ENCODE measurements at regions not wholly inside any gene's neighbourhood (a gene's known extent, or its start where the extent isn't known, plus 50 kb on each side); places are given as distances from the start of the nearest gene placed in this dataset.

DNA sequence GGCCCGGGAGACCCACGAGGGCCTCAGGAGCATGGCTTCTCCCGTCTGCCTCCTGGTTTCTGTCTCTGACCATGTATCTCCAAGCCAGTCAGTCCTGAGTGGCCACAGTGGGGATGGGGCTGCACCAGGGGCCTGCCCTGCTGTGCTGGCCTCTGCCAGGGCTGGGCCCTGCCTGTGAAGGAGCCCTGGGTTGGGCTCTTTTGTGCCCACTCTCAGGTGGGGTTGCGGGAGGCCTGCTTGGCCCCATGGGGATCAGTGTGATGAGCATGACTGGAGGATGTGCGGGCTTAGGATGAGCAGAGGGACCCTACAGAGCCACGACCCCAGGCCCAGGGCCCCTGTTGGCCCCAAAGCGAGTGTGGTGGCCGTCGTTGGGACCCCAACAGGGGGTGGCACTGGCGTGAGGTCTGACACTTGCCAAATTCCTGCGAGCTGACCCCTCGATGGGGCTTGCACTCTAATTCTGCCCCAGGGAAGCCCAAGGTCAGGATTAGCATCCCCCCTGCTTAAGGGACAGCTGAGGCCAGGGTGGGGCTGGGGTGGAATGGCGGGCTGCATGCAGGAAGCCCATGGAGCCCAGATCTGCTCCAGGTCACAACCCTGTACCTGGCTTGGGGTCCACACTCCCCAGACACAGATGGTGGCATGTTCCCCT lies 90.0 kb upstream of the BHLHE23 start:
- intact Hi-C loops (cut with DNase I, micrococcal nuclease), result no loop called here
- Histone ChIP-seq H3K4me1 (ENCODE audit: low read depth) (no peaks in the 10 kb centered on the region), H3K36me3 (ENCODE audit: low read depth) (no peaks in the 10 kb centered on the region), H3K4me3 (no peak overlapping the region), H3K9me3 (no peaks in the 10 kb centered on the region)
- peak in 2 of 3 donors; percentile 9 to 35 for DNase-seq
- TF ChIP-seq, protein P1, sequence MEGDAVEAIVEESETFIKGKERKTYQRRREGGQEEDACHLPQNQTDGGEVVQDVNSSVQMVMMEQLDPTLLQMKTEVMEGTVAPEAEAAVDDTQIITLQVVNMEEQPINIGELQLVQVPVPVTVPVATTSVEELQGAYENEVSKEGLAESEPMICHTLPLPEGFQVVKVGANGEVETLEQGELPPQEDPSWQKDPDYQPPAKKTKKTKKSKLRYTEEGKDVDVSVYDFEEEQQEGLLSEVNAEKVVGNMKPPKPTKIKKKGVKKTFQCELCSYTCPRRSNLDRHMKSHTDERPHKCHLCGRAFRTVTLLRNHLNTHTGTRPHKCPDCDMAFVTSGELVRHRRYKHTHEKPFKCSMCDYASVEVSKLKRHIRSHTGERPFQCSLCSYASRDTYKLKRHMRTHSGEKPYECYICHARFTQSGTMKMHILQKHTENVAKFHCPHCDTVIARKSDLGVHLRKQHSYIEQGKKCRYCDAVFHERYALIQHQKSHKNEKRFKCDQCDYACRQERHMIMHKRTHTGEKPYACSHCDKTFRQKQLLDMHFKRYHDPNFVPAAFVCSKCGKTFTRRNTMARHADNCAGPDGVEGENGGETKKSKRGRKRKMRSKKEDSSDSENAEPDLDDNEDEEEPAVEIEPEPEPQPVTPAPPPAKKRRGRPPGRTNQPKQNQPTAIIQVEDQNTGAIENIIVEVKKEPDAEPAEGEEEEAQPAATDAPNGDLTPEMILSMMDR (IDR thresholded peaks at IDR 0.05), result no peak
- no peak for ATAC-seq

GRCh38 chr20:63095718-63096654 lies 89.2 kb upstream of the BHLHE23 start:
- H3K4me3 ChIP-seq, result no peak overlapping the region
- TF ChIP-seq, protein P1 (IDR thresholded peaks at IDR 0.05), result no peak
- ATAC-seq, result peak; percentile 83
- no peaks in the 10 kb centered on the region for H3K4me1 ChIP-seq (ENCODE audit: low read depth)
- DNase-seq, result peak in 2 of 3 donors; percentile 25 to 50
- H3K36me3 ChIP-seq (ENCODE audit: low read depth), result no peaks in the 10 kb centered on the region
- intact Hi-C loops (cut with DNase I, micrococcal nuclease), result no loop called here
- no peaks in the 10 kb centered on the region for H3K9me3 ChIP-seq

DNA sequence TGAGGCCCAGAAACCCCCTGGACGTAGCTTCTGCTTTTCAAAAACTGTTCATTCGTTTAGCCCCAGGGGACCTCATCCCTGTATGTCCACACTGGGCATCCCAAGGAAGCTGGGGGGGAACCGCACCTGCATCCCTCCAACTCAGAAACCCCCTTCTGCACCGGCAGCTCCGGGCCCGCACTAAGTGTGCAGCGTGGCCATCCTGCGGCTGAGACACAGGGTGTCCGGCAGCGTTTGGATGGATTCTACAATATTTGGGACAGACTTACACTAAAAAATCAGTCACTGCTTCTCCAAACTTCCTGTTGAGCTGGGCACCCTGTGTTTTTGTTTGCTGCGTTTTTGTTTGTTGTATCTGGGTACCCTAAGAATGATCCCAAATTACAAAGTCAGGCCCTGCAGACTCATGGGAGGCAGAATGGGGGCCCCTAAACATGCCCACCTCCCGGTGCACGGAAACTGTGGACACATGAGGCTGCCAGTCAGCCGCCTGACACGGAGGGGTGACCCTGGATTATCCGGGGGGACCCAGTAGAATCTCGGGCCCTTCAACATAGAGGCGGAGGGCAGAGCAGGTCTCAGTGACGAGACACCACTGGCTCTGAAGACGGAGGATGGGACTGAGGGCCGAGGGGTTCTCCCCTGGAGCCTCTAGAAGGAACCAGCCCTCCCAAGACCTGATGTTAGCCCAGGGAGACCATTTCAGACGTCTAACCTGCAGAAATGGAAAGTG lies 88.2 kb upstream of the BHLHE23 start:
- peak in 2 of 3 donors; percentile 3 to 22 for DNase-seq
- TF ChIP-seq, protein P1 (IDR thresholded peaks at IDR 0.05), result no peak

DNA sequence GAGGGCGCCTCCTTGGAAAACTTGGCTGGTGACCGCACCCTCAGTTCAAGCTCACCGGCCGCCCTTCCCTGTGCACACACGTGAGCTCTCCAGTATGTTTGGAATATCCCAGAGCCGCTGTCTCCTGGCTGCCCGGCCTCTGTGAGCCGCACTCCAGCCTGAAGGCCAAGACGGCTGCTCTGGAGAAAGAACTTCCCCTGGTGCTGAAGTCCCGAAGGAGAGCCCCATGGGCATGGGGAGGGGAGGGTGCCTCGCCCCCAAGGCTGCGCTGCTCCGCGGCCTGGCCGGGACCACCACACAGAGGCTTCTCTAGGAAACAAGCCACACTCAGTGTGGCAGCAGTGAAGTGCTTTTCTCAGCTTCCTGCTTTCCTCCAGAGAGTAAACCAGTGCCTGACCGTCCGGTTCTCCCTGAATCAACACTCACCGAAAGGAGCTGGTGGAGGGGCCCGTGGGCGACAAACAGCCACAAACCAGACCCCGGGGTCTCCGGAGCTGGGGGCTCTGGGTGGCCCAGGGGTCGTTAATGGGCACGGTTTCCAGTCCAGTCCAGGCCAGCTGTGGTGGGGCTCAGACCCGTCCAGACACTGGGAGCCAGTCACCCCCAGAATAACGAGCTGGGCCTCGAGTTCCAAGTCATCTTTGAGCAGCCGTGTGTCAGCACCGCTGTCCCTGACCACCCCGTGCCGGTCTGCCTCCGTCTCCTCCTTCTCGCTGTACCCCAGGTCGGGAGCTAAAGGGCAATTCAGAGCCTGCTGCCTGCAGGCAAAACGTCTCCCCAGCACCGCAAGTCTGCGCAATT lies 87.4 kb upstream of the BHLHE23 start:
- Histone ChIP-seq H3K9me3 (no peaks in the 10 kb centered on the region), H3K4me3 (no peak overlapping the region), H3K4me1 (ENCODE audit: low read depth) (no peaks in the 10 kb centered on the region), H3K36me3 (ENCODE audit: low read depth) (no peaks in the 10 kb centered on the region)
- intact Hi-C loops (cut with DNase I, micrococcal nuclease), result no loop called here
- peak in 2 of 3 donors; percentile 12 to 19 for DNase-seq
- ATAC-seq, result no peak
- TF ChIP-seq, protein P1 (IDR thresholded peaks at IDR 0.05), result no peak

More for the DNA sequence above, 88.2 kb upstream of the BHLHE23 start:
- Histone ChIP-seq H3K4me3 (no peak overlapping the region), H3K36me3 (ENCODE audit: low read depth) (no peaks in the 10 kb centered on the region), H3K9me3 (no peaks in the 10 kb centered on the region), H3K4me1 (ENCODE audit: low read depth) (no peaks in the 10 kb centered on the region)
- intact Hi-C loops (cut with DNase I, micrococcal nuclease), result no loop called here
- ATAC-seq, result no peak
